MCF 10A (cell line): ENCODE measurements at regions not wholly inside any gene's neighbourhood (a gene's known extent, or its start where the extent isn't known, plus 50 kb on each side); places are given as distances from the start of the nearest gene placed in this dataset.

Source experiments
- BruUV-seq: library from RNA; stranded (reverse); fragments of 400-500 nt; replicated peaks from 2 replicates; lab custom pipeline; 2021; lab: Mats Ljungman, UMichigan
- CTCF ChIA-PET: fragments of 300-600 bp; sonication (Branson Sonifier 250); formaldehyde crosslinking; extraction: SDS; loops from one replicate; lab custom pipeline; 2021; ENCODE audit warnings: antibody characterized with exemption, inconsistent platforms; lab: Yijun Ruan, JAX
- POLR2A ChIA-PET: fragments of 300-600, 350-650 bp; sonication (Branson Sonifier 250); formaldehyde crosslinking; extraction: SDS; loops from one replicate; lab custom pipeline; 2020; ENCODE audit warnings: antibody characterized with exemption, inconsistent platforms; lab: Yijun Ruan, JAX
- DNase-seq: peaks from one replicate; pipeline ENCODE4 v3.0.0-alpha.2; 2018; ENCODE audit not compliant: unreplicated experiment
- H3K27ac Mint-ChIP-seq: one replicate; pipeline ENCODE4 v1.8.0; 2022; ENCODE audit warnings: mild to moderate bottlenecking, low read depth, mixed read lengths; ENCODE audit not compliant: unreplicated experiment
- H3K27me3 Mint-ChIP-seq: one replicate; pipeline ENCODE4 v1.8.0; 2022; ENCODE audit warnings: mixed read lengths; ENCODE audit not compliant: insufficient read depth, unreplicated experiment
- H3K36me3 Mint-ChIP-seq: one replicate; pipeline ENCODE4 v1.8.0; 2022; ENCODE audit warnings: mild to moderate bottlenecking, moderate library complexity, mixed read lengths; ENCODE audit not compliant: insufficient read depth, unreplicated experiment
- H3K4me1 Mint-ChIP-seq: one replicate; pipeline ENCODE4 v1.8.0; 2022; ENCODE audit warnings: mixed read lengths; ENCODE audit not compliant: insufficient read depth, unreplicated experiment
- H3K4me3 Mint-ChIP-seq: one replicate; pipeline ENCODE4 v1.8.0; 2022; ENCODE audit warnings: mild to moderate bottlenecking, moderate library complexity, mixed read lengths; ENCODE audit not compliant: unreplicated experiment
- H3K9me3 Mint-ChIP-seq: one replicate; pipeline ENCODE4 v1.8.0; 2022; ENCODE audit warnings: mixed read lengths; ENCODE audit not compliant: unreplicated experiment
- CTCF ChIP-seq: fragments of 200-600 bp; IDR thresholded peaks from one replicate; pipeline ENCODE4 v1.8.0; 2022; ENCODE audit warnings: antibody characterized with exemption, mild to moderate bottlenecking; ENCODE audit not compliant: unreplicated experiment
- intact Hi-C: fragments of 100-400 bp; cut with micrococcal nuclease; formaldehyde crosslinking; loops from 2 replicates; pipeline ENCODE4 v1.14.1; 2022

GRCh38 chr15:85312929-85313331, 67.5 kb upstream of the AKAP13 start:
- ChIA-PET CTCF (interaction anchor here (0.6 to 2.3 kb wide), 6 partner anchors 16 to 347 kb away, joined by 3 to 11 read pairs (median 6); no protein-coding TSS in a partner anchor), POLR2A (interaction anchor here (1.4 kb wide), 1 partner anchor 10 kb away, joined by 5 read pairs; no protein-coding TSS in a partner anchor)
- Mint-ChIP-seq H3K9me3 (no peaks in the 10 kb centered on the region), H3K4me3 (no peak overlapping the region), H3K27me3 (no peaks in the 10 kb centered on the region), H3K36me3 (no peaks in the 10 kb centered on the region), H3K27ac (no peak overlapping the region), H3K4me1 (peaks cover 17% of the 10 kb centered on the region)
- BruUV-seq, result no TSS peak
- no peak for TF ChIP-seq CTCF
- DNase-seq, result peak; percentile 37
- intact Hi-C loops, result no loop called here

DNA sequence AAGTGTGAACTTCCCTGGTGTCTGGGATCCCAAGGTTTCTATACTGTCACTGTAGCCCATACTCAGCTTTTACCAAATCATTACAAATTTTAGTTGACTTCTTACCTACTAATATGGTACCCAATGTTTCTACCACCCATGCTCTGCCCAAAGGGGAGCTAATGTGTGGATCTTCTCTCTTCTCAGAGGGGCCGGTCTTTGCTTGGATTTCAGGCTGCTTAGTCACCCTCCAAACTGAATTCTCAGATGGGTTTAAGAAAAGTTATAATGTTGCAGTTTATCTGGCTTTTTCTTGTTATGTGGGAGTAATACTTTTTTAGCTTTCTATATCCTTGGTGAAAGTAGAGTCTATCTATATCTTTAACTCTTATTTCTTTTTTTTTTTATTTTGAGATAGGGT, 67.1 kb upstream of the AKAP13 start:
- no peak for TF ChIP-seq CTCF
- Mint-ChIP-seq H3K9me3 (no peaks in the 10 kb centered on the region), H3K4me1 (peaks cover 21% of the 10 kb centered on the region), H3K27me3 (no peaks in the 10 kb centered on the region), H3K4me3 (no peak overlapping the region), H3K27ac (no peak overlapping the region), H3K36me3 (no peaks in the 10 kb centered on the region)
- intact Hi-C loops, result no loop called here
- CTCF ChIA-PET, result interaction anchor here (0.6 to 2.3 kb wide), 6 partner anchors 17 to 347 kb away, joined by 3 to 11 read pairs (median 6); no protein-coding TSS in a partner anchor
- BruUV-seq, result no TSS peak
- POLR2A ChIA-PET, result interaction anchor here (1.4 kb wide), 1 partner anchor 11 kb away, joined by 5 read pairs; no protein-coding TSS in a partner anchor
- no peak for DNase-seq

DNA sequence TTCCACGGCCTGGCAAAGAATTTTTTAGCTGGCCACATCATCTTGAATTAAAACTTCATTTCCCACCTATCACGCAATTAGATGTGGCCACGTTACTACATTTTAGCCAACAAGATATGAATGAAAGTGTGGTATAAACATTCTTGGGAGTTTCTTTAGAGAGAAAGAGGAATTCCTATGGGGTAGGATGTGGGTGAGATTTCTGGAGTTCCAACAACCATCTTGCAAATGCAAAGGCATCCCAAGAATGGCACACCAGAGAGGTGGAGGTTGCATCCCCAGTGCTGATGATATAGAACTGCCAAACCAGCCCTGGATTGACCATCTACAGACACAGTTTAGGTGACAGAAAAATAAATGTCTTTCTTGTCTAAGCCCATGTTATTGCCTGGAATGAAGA, 66.3 kb upstream of the AKAP13 start:
- H3K4me1 Mint-ChIP-seq, result peaks cover 27% of the 10 kb centered on the region

DNA sequence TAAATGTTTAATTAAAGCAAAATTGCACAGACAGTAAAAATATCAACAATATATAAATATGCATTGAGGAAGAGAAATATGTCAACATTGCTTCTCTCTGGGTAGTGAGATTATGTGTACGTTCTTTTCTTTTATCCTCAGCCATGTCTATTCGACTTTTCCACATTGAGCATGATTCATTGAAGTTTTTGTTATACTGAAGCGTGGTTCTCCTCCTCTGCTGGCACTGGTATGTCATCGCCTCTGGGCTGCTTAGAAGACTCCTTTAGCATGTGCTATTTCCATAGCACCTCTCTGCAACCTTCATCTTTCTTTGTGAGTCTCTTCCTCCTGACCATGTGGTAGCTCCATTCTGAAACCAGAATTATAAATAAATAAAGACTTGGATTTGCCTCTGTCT, 65.8 kb upstream of the AKAP13 start:
- no peak for TF ChIP-seq CTCF
- Mint-ChIP-seq H3K27ac (no peak overlapping the region), H3K4me1 (peaks cover 27% of the 10 kb centered on the region), H3K9me3 (no peaks in the 10 kb centered on the region), H3K4me3 (no peak overlapping the region), H3K27me3 (no peaks in the 10 kb centered on the region), H3K36me3 (no peaks in the 10 kb centered on the region)
- DNase-seq, result no peak
- POLR2A ChIA-PET, result interaction anchor here (0.6 kb wide), 1 partner anchor 271 kb away, joined by 3 read pairs; no protein-coding TSS in a partner anchor
- intact Hi-C loops, result no loop called here
- CTCF ChIA-PET, result interaction anchor here (0.6 to 0.9 kb wide), 2 partner anchors 99 to 141 kb away, joined by 3 to 4 read pairs; no protein-coding TSS in a partner anchor
- BruUV-seq, result no TSS peak

More for the DNA sequence above, 66.3 kb upstream of the AKAP13 start:
- Mint-ChIP-seq H3K9me3 (no peaks in the 10 kb centered on the region), H3K27ac (no peak overlapping the region), H3K4me3 (no peak overlapping the region), H3K27me3 (no peaks in the 10 kb centered on the region), H3K36me3 (no peaks in the 10 kb centered on the region)
- ChIA-PET CTCF (interaction anchor here (2.2 to 2.3 kb wide), 2 partner anchors 17 to 24 kb away, joined by 10 to 11 read pairs; no protein-coding TSS in a partner anchor), POLR2A (interaction anchor here (0.6 kb wide), 1 partner anchor 272 kb away, joined by 3 read pairs; no protein-coding TSS in a partner anchor)
- intact Hi-C loops, result no loop called here
- TF ChIP-seq CTCF, result no peak
- no TSS peak for BruUV-seq
- no peak for DNase-seq
